ENCODE measurements at regions not wholly inside any gene's neighbourhood (a gene's known extent, or its start where the extent isn't known, plus 50 kb on each side); places are given as distances from the start of the nearest gene placed in this dataset.
A peak's percentile ranks its signal among the peaks of the same experiment; 100 is the strongest.
"Not testable (repeated sequence)": the region's sequence is repeated elsewhere in the genome, so short reads cannot be mapped to it uniquely, and the experiment has no call there.

DNA sequence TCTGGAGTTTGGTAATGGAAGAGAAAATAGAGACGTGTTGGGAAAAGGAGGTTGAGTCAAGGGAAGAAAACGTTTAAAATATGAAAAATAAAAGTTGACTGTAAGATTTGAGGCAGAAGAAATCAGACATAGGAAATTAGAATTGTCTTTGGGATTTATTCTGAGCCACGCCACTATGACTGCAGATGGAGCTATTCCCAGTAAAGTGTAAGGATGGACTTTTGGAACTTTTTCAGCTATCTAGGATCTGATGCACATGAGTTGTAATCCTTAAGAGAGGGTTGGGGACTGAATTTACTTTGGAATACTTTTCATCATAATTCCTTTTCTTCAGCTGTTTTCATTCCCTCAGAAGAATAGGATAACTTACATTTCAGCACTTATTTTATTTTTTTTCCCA, 336.7 kb downstream of the FAM170A start:
- no peak overlapping the region for H3K4me3 ChIP-seq (ENCODE audit: low read depth, low read length)
- TF ChIP-seq, protein P1, sequence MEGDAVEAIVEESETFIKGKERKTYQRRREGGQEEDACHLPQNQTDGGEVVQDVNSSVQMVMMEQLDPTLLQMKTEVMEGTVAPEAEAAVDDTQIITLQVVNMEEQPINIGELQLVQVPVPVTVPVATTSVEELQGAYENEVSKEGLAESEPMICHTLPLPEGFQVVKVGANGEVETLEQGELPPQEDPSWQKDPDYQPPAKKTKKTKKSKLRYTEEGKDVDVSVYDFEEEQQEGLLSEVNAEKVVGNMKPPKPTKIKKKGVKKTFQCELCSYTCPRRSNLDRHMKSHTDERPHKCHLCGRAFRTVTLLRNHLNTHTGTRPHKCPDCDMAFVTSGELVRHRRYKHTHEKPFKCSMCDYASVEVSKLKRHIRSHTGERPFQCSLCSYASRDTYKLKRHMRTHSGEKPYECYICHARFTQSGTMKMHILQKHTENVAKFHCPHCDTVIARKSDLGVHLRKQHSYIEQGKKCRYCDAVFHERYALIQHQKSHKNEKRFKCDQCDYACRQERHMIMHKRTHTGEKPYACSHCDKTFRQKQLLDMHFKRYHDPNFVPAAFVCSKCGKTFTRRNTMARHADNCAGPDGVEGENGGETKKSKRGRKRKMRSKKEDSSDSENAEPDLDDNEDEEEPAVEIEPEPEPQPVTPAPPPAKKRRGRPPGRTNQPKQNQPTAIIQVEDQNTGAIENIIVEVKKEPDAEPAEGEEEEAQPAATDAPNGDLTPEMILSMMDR (IDR thresholded peaks at IDR 0.05; ENCODE audit: insufficient read depth, low read depth, low read length, missing control alignments): no peak
- no peak for DNase-seq (ENCODE audit: low read depth)

DNA sequence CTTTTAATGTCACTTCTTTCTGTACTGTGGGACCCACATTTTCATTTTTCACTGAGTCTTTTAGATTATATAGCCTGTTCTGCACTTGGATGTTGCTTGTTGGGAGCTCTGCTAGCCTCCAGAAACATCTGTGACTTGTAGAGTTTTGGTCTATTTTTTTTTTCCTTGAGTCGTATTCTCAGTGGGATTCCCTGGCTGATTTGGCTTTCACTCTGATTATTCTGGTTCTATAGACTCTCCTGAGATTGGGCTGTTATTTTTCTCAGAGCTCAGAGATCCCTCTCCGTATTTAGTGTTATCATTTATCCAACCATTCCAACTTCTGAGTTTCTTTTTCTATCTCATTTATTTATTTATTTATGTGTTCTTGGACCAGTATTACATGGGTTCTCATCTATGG, 339.3 kb downstream of the FAM170A start:
- TF ChIP-seq, protein P1 (IDR thresholded peaks at IDR 0.05; ENCODE audit: insufficient read depth, low read depth, low read length, missing control alignments): no peak
- H3K4me3 ChIP-seq (ENCODE audit: low read depth, low read length): no peak overlapping the region
- DNase-seq (ENCODE audit: low read depth): no peak

DNA sequence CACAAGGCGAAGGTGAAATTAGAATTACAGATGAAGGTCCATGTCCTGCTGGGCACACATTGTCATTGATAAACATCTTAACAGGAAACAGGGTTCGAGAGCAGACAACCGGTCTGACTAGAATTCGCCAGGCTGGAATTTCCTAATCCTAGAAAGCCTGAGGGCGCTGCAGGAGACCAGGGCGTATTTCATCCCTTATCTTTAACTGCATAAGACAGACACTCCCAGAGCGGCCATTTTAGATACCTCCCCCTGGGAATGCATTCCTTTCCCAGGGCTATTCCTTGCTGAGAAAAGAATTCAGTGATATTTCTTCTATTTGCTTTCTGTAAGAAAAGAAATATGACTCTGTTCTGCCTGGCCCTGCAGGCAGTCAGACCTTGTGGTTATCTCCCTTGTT, 357.7 kb downstream of the FAM170A start:
- not testable (repeated sequence) for DNase-seq (ENCODE audit: low read depth); H3K4me3 ChIP-seq (ENCODE audit: low read depth, low read length)

DNA sequence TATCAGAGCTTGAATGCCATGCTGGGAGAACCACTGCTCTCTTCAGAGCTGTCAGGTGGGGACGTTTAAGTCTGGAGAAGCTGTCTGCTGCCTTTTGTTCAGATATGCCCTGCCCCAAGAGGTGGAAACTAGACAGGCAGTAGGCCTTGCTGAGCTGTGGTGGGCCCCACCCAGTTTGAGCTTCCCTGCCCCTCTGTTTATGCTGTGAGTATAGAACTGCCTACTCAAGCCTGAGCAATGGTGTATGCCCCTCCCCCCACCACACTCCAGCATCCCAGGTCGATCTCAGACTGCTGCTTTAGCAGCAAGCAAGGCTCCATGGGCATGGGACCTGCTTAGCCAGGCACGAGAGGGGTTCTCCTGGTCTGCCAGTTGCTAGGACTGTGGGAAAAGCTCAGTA, 362.3 kb downstream of the FAM170A start:
- DNase-seq (ENCODE audit: low read depth): peak; percentile 1
- TF ChIP-seq, protein P1 (IDR thresholded peaks at IDR 0.05; ENCODE audit: insufficient read depth, low read depth, low read length, missing control alignments): no peak
- H3K4me3 ChIP-seq (ENCODE audit: low read depth, low read length): no peak overlapping the region

DNA sequence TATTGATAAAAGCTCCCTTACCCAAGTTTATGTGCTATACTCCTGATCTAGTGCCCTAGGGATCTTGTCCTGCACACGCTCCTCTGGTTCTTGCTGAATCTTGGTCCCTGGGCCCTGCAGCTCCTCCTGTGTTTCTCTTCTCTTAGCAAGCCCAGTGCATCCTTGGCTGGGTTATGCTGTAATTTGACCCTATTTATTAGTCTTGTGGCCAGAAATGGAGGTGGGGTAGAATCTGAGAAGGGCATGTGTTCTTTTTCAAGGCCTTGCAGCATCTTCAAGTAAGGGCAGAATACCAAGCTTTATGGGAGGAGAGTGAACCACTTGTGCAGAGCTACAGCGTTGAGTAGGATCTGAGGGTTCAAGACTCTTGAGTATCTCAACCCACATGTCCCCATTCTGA, 366.8 kb downstream of the FAM170A start:
- TF ChIP-seq, protein P1 (IDR thresholded peaks at IDR 0.05; ENCODE audit: insufficient read depth, low read depth, low read length, missing control alignments): no peak
- no peak overlapping the region for H3K4me3 ChIP-seq (ENCODE audit: low read depth, low read length)
- no peak for DNase-seq (ENCODE audit: low read depth)

DNA sequence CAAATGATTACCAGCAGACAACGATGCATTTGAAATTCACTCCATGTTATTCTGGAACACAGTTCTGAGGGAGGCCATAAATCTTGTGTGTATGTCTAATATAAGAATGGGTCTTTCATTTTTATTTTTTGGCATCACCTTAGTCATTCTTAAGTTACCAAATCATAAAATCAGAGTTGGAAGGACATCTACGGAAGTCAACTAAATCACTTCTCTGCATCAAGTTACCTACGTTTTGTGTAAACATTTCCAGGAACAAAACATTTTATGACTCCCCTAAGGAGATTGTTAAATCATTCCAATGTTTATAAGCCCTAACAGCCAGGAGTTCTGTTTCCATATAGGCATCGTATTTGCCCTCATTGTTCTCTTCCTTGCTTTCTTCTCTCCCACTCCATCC, 378.2 kb downstream of the FAM170A start:
- no peak for DNase-seq (ENCODE audit: low read depth)
- H3K4me3 ChIP-seq (ENCODE audit: low read depth, low read length): no peak overlapping the region
- TF ChIP-seq, protein P1 (IDR thresholded peaks at IDR 0.05; ENCODE audit: insufficient read depth, low read depth, low read length, missing control alignments): no peak

DNA sequence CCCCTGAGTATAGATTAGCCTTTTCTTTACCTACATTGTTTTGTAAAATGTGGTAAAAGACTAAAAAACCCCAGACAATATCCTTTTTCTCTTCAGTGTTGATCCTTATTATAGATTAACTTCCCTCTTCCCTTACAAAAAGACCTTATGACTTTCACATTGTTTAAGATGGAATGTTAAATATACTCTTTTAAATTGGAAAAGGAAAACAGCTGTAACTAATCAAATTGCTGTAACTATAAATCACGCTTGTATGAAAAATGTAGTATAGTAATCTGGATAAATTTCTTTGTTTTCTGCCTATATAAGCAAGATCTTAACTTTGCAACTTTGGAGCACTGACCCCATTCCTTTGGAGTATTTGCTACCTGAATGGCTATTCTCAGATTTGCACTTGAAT, 383.1 kb downstream of the FAM170A start:
- DNase-seq (ENCODE audit: low read depth): no peak
- H3K4me3 ChIP-seq (ENCODE audit: low read depth, low read length): no peak overlapping the region
- TF ChIP-seq, protein P1 (IDR thresholded peaks at IDR 0.05; ENCODE audit: insufficient read depth, low read depth, low read length, missing control alignments): no peak
